Hematopoietic multipotent progenitor cell (in vitro differentiated cells): ENCODE measurements at regions not wholly inside any gene's neighbourhood (a gene's known extent, or its start where the extent isn't known, plus 50 kb on each side); places are given as distances from the start of the nearest gene placed in this dataset.
"Not testable (repeated sequence)": the region's sequence is repeated elsewhere in the genome, so short reads cannot be mapped to it uniquely, and the experiment has no call there.

ENCODE experiments used
- DNase-seq, 3 donors: peaks; one replicate each; pipeline ENCODE4 v3.0.0-alpha.2; 2011 to 2015; ENCODE audit warnings: low read depth in 2 of 3, low spot score in 2 of 3

DNA sequence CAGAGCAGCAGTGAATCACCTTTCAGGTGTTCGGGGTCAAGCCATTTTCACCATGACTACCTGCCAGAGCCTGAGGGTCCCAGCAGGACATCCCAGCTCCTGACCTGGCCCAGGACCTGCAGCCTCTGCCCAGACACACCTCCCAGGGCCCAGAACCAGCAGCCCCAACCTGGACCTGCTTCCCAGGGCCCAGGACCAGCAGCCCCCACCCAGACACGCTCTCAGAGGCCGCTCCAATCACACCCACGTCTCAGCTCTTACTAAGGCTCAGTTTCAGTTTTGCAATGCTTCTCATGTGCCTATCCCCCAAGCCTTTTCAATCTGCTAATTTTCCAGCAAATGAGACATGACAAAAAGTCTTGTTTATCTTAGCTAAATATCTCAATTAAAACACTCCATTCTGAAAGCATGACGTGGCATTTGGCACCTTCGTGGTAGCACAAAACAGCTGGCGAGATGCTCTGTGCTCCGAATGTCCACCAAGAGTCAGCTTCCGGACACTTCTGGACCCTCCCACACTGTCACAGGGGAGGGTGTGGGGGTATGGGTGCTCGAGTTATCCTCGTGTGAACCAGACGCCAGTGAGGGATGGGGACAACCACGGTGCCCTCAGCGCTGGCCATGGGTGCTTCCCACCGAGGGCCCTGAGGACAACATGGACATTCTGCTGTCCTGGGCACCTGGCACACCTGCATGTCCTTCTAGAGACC lies 253.2 kb downstream of the DLL1 start:
- DNase-seq = no peak

DNA sequence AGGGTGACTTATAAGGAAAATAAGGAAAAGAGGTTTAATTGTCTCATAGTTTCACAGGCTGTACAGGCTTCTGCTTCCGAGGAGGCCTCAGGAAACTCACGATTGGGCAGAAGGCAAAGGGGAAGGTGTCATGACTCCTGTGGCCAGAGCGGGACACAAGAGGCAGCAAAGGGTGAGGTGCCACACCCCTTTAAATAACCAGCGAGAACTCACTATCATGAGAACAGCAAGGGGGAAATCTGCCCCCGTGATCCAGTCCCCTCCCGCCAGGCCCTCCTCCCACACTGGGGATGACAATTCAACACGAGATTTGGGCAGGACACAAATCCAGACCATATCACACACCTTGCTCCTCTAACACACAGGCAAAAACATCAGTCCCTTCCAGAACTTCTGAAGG lies 254.0 kb downstream of the DLL1 start:
- DNase-seq = no peak

DNA sequence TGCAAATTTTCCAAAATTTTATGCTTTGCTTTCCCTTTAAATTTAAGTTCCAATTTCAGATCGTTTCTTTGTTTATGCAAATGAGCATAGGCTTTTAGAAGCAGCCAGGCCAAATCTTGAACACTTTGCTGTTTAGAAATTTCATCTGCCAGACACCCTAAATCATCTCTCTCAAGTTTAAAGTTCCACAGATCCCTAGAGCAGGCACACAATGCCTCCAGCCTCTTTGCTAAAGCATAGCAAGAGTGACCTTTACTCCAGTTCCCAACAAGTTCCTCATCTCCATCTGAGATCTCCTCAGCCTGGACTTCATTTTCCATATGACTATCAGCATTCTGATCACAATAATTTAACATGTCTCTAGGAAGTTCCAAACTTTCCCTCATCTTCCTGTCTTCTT lies 254.5 kb downstream of the DLL1 start:
- DNase-seq = not testable (repeated sequence)

DNA sequence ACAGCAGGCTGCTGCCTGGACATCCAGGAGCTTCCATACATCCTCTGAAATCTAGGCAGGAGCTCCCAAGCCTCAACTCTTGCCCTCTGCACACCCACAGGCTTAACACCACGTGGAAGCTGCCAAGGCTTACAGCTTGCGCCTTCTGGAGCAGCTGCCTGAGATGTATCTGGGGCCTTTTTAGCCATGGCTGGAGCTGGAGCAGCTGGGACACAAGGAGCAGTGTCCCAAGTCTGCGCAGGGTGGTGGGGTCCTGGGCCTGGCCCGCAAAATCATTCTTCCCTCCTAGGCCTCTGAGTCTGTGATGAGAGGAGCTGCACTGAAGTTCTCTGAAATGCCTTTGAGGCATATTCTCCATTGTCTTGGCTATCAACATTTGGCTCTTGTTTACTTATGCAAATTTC lies 255.0 kb downstream of the DLL1 start:
- no peak for DNase-seq

DNA sequence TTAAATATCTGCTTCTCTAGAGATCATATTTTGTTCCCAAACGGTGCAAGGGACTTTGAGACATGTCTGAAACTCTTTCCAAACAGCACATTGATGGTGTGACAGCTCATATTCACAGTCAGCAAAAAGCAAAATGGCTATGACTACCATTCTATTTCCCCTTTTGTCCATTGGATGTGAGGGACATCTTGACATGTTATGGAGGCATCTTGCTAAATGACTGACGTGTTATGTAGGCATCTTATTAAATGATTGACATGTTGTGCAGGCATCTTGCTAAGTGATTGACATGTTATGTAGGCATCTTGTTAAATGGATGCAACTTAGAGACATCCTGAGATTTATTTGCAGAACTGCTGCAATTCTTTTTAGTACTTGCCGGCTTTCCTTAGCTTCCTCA lies 255.8 kb downstream of the DLL1 start:
- DNase-seq = no peak

DNA sequence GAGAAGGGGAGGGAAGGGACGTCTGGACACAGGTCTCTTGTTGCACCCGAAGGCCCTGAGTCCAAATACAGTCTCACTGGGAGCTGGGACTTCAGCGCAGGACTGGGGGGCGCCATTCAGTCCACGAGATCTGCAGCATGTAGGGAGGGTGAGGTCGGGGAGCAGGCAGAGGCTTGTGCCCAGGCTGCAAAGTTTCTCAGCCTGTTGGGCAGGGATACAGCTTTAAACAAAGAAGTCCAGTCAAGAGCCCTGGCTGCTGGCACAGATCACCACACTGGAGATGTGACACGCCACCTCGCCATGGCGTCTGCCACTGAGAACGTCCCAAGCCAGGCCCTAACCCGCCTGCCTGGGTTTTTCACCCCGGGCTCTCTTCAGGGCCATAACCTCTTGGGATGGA lies 256.6 kb downstream of the DLL1 start:
- no peak for DNase-seq

DNA sequence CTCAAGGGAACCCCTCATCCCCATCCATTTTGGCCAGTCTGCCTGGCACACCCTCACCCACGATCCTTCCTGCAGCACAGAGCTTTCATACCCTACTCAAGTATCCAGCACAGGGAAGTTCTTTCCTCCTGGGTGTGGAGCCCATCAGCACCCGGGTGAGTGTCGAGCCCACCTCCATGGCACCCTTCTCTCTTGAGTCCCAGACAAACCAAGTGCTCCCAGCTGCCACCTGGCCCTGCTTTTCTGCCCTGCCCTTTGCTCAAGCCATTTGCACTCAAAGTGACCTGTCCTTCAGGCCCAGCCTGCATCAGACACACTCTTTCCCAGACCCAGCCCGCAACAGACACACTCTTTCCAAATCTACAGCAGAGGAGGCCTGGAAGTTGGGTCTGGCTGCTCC lies 257.2 kb downstream of the DLL1 start:
- no peak for DNase-seq

DNA sequence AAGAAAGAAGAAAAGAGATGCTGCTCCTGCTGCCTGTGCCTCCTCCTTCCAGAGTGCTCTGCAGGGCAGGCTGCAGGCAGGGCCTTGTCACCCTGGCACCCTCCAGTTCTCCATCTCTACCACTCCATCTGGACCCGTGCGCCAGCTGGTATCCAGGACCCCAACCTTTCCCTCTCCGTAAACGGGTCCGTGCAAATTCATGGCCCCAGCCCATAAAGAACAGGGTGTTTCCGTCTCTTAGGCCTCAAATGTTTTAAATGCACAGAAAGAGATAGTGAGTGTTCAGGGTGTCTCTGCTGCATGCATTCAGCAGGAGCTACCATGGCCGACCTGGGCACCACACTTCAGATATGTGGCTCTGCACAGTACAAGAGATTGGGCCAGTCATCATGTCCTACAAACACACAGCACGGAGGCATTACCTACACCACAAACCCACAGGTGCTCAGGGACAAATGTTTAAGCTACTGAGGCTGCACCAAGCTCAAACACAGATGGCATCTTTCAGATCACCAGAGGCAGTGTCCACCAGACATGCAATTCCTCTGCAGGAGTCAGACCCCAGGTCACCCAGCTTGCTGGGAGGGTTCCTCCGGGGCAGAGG lies 258.1 kb downstream of the DLL1 start:
- no peak for DNase-seq

DNA sequence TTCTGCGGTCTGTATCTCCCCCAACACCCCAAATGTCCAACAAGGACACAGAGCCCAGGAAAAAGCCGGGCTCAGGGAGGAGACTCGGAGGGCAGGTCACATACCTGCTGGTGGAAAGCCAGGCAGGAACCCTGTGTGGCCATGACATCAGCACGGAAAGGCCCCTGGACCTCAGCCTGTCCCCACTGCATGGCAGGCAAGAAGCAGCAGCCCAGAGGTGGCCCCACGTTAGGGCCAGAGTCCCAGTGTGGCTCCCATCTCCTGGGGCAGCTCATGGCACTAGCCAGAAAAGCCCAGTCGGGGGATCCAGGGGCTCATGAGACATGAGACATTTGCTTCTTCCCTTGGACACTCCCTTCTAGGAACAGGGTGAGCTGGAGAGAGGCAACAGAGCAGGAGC lies 258.7 kb downstream of the DLL1 start:
- no peak for DNase-seq

DNA sequence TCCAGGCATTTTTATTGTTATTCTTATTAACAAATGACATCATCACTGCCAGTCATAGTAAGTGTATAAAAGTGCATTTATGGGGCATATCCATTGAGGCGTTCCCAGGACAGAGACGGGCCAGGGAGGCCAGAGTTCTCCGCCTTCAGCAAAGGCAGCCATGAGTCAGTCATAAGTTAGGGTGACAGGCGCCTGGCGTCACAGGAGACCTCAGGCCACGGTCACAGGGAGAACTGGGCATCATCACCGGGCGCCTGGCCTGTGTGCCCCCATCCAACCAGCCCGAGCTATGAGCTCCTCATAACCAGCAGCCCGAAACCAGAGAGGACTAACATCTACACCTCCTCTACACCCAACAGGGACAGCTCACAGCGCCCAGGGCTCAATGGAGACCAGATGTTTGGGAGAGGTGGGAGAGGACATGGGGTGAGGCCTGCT lies 259.2 kb downstream of the DLL1 start:
- DNase-seq = no peak

DNA sequence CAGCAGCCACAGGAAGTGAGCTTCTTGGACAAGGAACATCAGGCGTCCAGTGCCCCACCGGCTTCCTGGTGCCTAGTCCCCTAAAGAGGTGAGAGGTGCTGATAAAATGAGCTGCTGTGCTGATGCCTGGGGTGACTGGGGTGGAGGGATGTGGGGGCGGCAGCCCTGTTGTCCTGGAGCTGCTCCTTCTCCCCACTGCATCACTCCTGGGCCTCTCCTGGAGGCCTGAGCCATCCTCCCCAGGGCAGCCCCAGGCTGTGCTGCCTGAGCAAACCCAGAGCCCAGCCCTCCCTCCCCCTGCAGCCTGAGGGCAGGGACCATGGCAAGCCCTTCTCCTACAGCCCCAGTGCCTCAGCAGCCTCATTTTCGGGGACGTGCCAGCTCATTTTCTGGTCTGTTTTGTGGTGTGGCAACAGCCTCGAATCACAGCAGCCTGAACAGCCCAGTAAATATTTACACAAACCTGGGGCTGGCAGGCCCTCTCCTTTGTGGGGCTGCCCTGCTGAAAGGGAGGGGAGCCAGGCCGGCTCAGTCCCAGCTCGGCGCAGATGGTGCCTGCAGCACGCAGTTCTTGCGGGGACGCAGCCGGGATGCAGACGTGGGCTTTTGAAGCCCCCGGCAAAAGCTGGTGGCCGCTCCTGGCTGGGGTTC lies 259.9 kb downstream of the DLL1 start:
- DNase-seq = no peak

DNA sequence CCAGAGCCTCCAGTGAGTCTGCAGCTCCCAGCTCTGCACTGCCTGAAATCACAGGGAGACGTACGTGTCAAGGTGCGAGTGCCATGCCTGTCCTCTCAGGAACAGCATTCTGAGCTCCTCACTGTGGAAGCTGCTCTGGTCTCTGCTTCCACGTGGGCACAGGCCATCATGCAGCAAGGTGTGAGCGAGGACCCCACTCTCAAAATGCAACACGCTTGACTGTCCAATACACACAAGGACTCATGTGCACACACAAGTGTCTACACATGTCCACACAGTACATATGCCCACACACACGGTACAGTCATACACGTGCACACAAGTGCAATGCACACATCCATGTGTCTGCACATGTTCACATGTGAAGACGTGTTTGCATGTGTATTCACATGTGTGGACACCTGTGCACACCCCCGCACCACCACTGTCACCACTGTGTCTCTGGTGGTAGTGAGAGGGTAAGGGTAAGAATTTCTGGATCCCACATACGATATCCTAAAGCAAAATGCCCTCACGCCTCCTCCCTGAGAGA lies 260.5 kb downstream of the DLL1 start:
- DNase-seq = no peak

DNA sequence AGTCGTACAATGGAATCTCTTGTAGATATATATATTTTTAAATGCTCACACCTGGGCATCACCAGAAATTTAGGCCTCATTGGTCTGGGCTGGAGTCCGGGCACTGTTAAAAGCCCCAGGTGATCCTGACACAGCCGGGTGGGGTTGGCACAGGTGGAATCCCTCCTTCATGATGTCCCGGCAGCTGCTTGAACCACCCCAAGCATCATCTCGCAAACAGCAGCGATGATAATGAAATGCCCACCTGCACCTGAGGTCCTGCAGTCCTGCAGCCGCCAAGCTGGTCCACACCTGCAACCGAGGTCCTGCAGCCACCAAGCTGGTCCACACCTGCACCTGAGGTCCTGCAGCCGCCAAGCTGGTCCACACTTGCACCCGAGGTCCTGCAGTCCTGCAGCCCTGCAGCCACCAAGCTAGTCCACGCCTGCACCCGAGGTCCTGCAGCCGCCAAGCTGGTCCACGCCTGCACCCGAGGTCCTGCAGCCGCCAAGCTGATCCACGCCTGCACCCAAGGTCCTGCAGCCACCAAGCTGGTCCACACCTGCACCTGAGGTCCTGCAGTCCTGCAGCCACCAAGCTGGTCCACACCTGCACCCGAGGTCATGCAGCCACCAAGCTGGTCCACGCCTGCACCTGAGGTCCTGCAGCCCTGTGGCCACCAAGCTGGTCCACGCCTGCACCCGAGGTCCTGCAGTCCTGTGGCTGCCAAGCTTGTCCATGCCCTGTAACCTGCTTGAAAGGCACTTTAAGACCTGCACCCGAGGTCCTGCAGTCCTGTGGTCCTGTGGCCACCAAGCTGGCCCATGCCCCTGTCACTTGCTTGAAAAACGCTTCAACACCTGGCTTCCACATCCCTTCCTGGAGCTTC lies 261.2 kb downstream of the DLL1 start:
- no peak for DNase-seq

DNA sequence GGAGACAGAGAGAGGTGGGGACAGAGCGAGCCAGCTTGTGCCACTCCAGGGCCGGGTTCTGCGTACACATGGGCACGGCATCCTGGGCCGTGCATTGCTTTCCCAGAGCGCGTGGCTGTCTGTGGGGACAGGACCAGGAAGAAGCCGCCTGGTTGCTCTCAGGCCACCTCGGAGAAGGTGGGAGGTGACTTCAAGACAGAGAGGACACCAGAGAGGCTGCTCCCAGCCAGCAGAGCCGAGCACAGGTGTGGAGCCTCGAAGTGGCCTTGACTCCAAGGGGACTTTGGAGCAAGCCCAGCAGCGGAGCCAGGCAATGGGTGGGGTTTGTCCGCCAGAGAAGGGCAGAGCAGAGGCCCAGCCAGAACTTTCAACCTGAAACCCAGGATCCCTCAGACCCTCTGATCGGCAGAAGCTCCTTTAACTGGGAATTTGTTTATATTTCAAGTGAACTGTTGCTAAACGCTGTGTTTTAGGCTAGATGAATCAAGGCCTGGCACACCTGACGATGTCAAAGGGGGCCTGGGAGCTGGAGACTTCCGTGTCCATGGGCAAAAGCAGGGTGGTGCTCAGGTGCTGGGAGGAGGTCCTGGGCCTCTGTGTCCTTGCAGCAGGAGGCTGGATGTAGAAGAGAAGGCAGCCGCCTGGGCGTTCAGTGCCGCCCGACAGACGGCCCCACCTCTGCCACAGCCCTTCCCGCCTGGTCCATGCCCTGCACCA lies 262.1 kb downstream of the DLL1 start:
- no peak for DNase-seq

DNA sequence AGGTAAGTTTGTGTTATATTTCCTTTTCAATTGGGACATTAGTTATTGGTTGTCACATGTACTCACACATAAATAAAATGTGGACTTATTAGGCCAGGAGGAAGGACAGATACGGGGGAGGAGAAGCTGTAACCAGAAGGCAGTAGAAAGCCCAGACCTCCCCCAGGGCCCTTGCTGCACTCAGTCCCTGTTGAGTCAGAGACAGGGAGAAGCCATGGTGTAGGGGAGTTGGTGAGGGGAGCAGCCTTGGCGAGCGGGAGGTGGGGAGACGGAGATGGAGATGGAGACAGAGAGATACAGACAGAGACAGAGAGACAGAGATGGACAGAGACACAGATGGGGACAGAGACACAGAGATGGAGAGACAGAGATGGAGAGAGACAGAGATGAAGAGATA lies 263.2 kb downstream of the DLL1 start:
- DNase-seq = no peak

DNA sequence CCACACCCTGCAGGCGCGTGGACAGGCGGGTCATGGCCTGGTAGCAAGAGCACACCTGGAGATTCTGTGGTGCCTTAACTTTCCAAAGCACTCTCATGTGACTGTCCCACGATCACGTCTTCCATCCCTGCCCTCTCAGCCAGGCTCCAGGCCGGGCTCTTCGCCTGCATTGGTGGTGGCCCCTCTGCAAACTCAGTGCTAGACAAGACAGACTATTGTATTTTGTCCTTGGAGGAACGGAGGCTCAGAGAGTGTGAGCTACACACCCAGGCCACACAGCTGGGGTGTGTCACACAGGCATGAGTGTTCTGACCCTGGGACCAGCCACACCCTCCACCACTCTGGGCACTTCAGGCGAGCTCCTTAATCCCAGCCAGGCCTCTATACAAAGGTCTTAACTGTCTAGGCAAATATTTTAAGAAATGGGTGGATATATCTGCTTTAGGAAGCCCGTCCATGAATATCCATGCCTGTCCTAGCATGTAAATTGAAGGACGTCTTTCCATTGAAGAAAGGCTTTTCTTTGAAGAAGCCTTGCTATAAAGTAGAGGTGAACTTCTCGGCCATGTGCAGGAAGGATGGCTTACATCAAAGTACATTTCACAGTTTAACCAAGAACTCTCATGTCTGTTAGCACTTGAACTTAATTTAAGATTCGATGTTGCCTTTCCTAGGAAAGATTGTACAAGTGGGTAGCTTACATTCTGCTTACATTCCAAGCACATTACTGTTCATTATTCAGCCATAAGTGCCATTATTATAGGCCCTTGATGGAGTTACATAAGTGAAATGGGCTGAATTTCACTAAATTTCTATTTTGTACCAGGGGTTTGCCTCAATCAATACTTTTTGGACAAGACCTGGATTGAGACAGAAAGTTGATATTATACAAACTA lies 263.9 kb downstream of the DLL1 start:
- no peak for DNase-seq

DNA sequence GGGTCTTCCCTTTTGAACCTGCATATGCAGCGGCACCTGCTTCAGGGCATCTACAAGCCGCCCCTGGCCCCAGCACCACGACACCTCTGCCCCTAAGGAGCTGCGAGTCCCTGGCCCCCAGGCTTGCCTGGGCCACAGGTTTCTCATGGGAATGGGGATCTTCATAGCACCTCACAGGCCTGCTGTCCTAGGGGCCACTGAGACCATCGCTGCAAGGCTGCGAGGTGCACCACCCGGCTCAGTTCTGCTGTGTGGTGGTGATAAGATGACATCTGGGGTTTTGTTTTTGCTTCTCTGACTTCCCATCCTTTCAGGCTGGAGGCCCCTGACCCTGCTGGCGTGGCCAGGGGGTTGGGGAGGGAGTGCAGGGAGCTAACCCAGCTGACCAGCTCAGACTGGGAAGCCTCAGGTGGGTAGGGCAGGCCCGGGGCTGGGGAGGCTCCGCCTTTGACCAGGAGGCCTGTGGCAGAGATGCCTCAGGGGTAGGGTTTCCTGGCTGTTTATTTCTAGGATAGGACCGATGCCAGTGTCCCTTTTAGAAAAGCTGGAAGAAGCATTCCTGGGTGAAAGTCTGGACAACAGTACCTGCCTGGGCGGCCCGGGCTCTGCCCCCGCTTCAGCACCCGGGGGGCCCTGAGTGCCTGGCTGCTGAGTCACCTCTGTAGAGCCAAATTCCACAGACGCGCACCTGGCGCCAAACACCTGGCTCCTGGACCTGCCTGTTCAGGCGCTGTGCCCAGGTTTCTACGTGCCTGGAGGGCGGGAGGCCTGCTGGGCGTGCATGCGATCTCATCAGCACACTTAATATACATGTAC lies 264.7 kb downstream of the DLL1 start:
- DNase-seq = no peak

DNA sequence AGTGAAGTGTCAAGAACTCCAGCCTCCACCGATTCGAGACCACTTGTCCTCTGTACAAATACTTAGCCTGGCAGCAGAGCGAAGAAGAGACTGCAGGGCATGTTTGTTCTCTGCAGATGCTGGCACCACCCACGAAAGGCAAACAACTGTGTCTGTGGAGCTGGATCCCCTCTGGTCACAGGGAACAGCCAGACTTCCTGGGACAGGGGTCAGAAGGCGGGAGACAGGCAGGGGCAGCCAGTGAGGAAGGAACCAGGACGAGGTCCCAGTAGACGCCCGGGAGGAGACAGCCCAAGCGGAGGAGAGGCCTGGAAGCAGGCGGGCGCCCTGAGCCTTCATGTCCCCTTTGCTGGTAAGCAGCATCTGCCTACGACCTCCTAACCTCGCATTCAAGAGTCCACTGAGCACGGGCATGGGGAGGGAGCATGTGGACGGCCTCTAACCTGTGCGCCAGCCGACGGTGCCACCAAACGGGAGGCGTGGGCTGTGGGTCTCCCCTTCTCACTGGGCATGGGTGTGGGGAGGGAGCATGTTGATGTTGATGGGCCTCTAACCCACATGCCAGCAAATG lies 265.5 kb downstream of the DLL1 start:
- no peak for DNase-seq
